Panc1 (cell line): ENCODE measurements at regions not wholly inside any gene's neighbourhood (a gene's known extent, or its start where the extent isn't known, plus 50 kb on each side); places are given as distances from the start of the nearest gene placed in this dataset.

Source experiments
- CTCF ChIP-seq: fragments of 450-650 bp; IDR thresholded peaks from 2 replicates; pipeline ENCODE4 v1.5.1; 2017; ENCODE audit warnings: mild to moderate bottlenecking
- POLR2AphosphoS5 ChIP-seq: IDR thresholded peaks from 2 replicates; pipeline ENCODE4 v1.6.1; 2012; ENCODE audit warnings: mild to moderate bottlenecking, low read depth, low read length, moderate library complexity
- REST ChIP-seq, 2 experiments: IDR thresholded peaks; 2 replicates each; pipeline ENCODE4 v1.6.1; 2011 to 2012; ENCODE audit warnings: low read depth in 2 of 2, control low read depth in 1 of 2, low read length in 1 of 2, mild to moderate bottlenecking in 1 of 2, moderate library complexity in 1 of 2; ENCODE audit not compliant: insufficient read depth in 1 of 2
- SIN3A ChIP-seq: IDR thresholded peaks from 2 replicates; pipeline ENCODE4 v1.6.1; 2012; ENCODE audit warnings: low read depth, mild to moderate bottlenecking, low read length, moderate library complexity, borderline replicate concordance; ENCODE audit not compliant: insufficient read depth
- TCF7L2 ChIP-seq: IDR thresholded peaks from 2 replicates; pipeline ENCODE4 v1.6.1; 2011; ENCODE audit warnings: mild to moderate bottlenecking, low read depth, low read length, inconsistent platforms

- TF ChIP-seq CTCF, result no peak
- no peak for TF ChIP-seq REST (IDR thresholded peaks at IDR 0.05; ENCODE audit: insufficient read depth in 1 of 2, low read depth in 2 of 2, low read length in 1 of 2)
- no peak for TF ChIP-seq POLR2AphosphoS5
- no peak for TF ChIP-seq SIN3A
- TF ChIP-seq TCF7L2, result no peak
These were observed 265.9 kb downstream of the EFCAB11 start for GRCh38 chr14:89688507-89689211.
